Activated T-helper 1 cell treated with anti-CD3 and anti-CD28 coated beads, Interleukin-2, amount 50 U/mL, for 16 hours (primary cell): ENCODE measurements at regions not wholly inside any gene's neighbourhood (a gene's known extent, or its start where the extent isn't known, plus 50 kb on each side); places are given as distances from the start of the nearest gene placed in this dataset.
A peak's percentile ranks its signal among the peaks of the same experiment; 100 is the strongest.
"Not testable (repeated sequence)": the region's sequence is repeated elsewhere in the genome, so short reads cannot be mapped to it uniquely, and the experiment has no call there.

Experiments used
- DNase-seq, 2 donors: peaks; one replicate each; pipeline ENCODE4 v3.0.0-alpha.2; 2020; ENCODE audit warnings: low read depth in 1 of 2, low spot score in 1 of 2

- DNase-seq, result no peak
Observed at GRCh38 chr3:109648027-109648426, 310.7 kb upstream of the DPPA4 start.

GRCh38 chr3:109656225-109656624 lies 318.9 kb upstream of the DPPA4 start:
- no peak for DNase-seq

GRCh38 chr3:109678600-109678999 lies 341.3 kb upstream of the DPPA4 start:
- no peak for DNase-seq

GRCh38 chr3:109679664-109680063 lies 342.3 kb upstream of the DPPA4 start:
- DNase-seq, result no peak

- no peak for DNase-seq
Observed at GRCh38 chr3:109683746-109684145, 346.4 kb upstream of the DPPA4 start.

- DNase-seq, result no peak
Observed at GRCh38 chr3:109685084-109686079, 348.0 kb upstream of the DPPA4 start.

GRCh38 chr3:109687626-109688025 lies 350.3 kb upstream of the DPPA4 start:
- DNase-seq, result no peak

GRCh38 chr3:109696932-109697331 lies 359.6 kb upstream of the DPPA4 start:
- DNase-seq, result no peak

- DNase-seq, result no peak
Observed at GRCh38 chr3:109702252-109702651, 364.9 kb upstream of the DPPA4 start.

- DNase-seq, result no peak
Observed at GRCh38 chr3:109702976-109703375, 365.6 kb upstream of the DPPA4 start.

GRCh38 chr3:109705133-109705532 lies 367.8 kb upstream of the DPPA4 start:
- DNase-seq, result not testable (repeated sequence)

- no peak for DNase-seq
Observed at GRCh38 chr3:109707617-109708016, 370.3 kb upstream of the DPPA4 start.

GRCh38 chr3:109713288-109713687 lies 375.9 kb upstream of the DPPA4 start:
- no peak for DNase-seq

GRCh38 chr3:109715707-109716106 lies 378.4 kb upstream of the DPPA4 start:
- DNase-seq, result no peak

- DNase-seq, result no peak
Observed at GRCh38 chr3:109718850-109719249, 381.5 kb upstream of the DPPA4 start.

GRCh38 chr3:109728861-109729494 lies 391.6 kb upstream of the DPPA4 start:
- no peak for DNase-seq

GRCh38 chr3:109731639-109732473 lies 394.5 kb upstream of the DPPA4 start:
- DNase-seq, result peak in 1 of 2 donors; percentile 19

- no peak for DNase-seq
Observed at GRCh38 chr3:109743981-109744380, 406.6 kb upstream of the DPPA4 start.

- DNase-seq, result no peak
Observed at GRCh38 chr3:109772520-109772919, 435.2 kb upstream of the DPPA4 start.

GRCh38 chr3:109774108-109774507 lies 436.8 kb upstream of the DPPA4 start:
- no peak for DNase-seq

- no peak for DNase-seq
Observed at GRCh38 chr3:109784285-109784684, 446.9 kb upstream of the DPPA4 start.
